ENCODE measurements at regions not wholly inside any gene's neighbourhood (a gene's known extent, or its start where the extent isn't known, plus 50 kb on each side); places are given as distances from the start of the nearest gene placed in this dataset.

- TF ChIP-seq CTCF (IDR thresholded peaks at IDR 0.05; ENCODE audit: insufficient read depth, low read depth, low read length) (no peak), EZH2 (IDR thresholded peaks at IDR 0.05; ENCODE audit: insufficient read depth, low read length) (no peak)
Observed at GRCh38 chr20:60437418-60437817, 479.2 kb downstream of the CDH26 start.

All from astrocyte (in vitro differentiated cells and primary cell).